DOHH2 (cell line): ENCODE measurements at regions not wholly inside any gene's neighbourhood (a gene's known extent, or its start where the extent isn't known, plus 50 kb on each side); places are given as distances from the start of the nearest gene placed in this dataset.

Experiments
- H3F3A ChIP-seq: fragments of 200-600 bp; sonication (generic), shearing (Covaris generic); 2 replicates; pipeline ENCODE4 v1.6.0; 2016; ENCODE audit warnings: antibody characterized with exemption, mild to moderate bottlenecking; ENCODE audit not compliant: control insufficient read depth, insufficient read depth
- H3K27ac ChIP-seq: fragments of 200-600 bp; sonication (generic); 2 replicates; pipeline ENCODE4 v1.5.1; 2014; ENCODE audit warnings: low read depth, mild to moderate bottlenecking, low read length, moderate library complexity
- H3K27me3 ChIP-seq: fragments of 200-600 bp; sonication (generic); 2 replicates; pipeline ENCODE4 v1.6.1; 2014; ENCODE audit warnings: mild to moderate bottlenecking, low read length, mixed read lengths; ENCODE audit not compliant: control insufficient read depth
- H3K36me3 ChIP-seq: fragments of 200-600 bp; sonication (generic); 2 replicates; pipeline ENCODE4 v1.6.1; 2014; ENCODE audit warnings: mild to moderate bottlenecking, low read length, moderate library complexity, mixed read lengths; ENCODE audit not compliant: control insufficient read depth
- H3K4me1 ChIP-seq: fragments of 200-600 bp; sonication (generic); 2 replicates; pipeline ENCODE4 v1.6.1; 2014; ENCODE audit warnings: mild to moderate bottlenecking, low read length, mixed read lengths; ENCODE audit not compliant: control insufficient read depth
- H3K4me2 ChIP-seq: fragments of 200-600 bp; sonication (generic); 2 replicates; pipeline ENCODE4 v1.6.0; 2014; ENCODE audit warnings: mild to moderate bottlenecking, low read length, moderate library complexity
- H3K4me3 ChIP-seq: fragments of 200-600 bp; sonication (generic); 2 replicates; pipeline ENCODE4 v1.5.1; 2014; ENCODE audit warnings: mild to moderate bottlenecking, low read length, mixed read lengths
- H3K79me2 ChIP-seq: fragments of 200-600 bp; sonication (generic); 2 replicates; pipeline ENCODE4 v1.6.1; 2014; ENCODE audit warnings: mild to moderate bottlenecking, low read length, mixed read lengths; ENCODE audit not compliant: control insufficient read depth
- H3K9me2 ChIP-seq: fragments of 200-600 bp; sonication (generic); replicated peaks from 2 replicates; pipeline ENCODE4 v1.6.1; 2014; ENCODE audit warnings: mild to moderate bottlenecking, low read length, mixed read lengths; ENCODE audit not compliant: control insufficient read depth
- H3K9me3 ChIP-seq: fragments of 200-600 bp; sonication (generic); 2 replicates; pipeline ENCODE4 v1.6.1; 2014; ENCODE audit warnings: antibody characterized with exemption, low read length, mixed read lengths; ENCODE audit not compliant: control insufficient read depth, insufficient read depth
- H4K20me1 ChIP-seq: fragments of 200-600 bp; sonication (generic); 2 replicates; pipeline ENCODE4 v1.6.0; 2014; ENCODE audit warnings: low read depth, mild to moderate bottlenecking, antibody characterized with exemption, low read length, moderate library complexity; ENCODE audit not compliant: control insufficient read depth, insufficient read depth
- CTCF ChIP-seq: fragments of 200-600 bp; sonication (generic); IDR thresholded peaks from one replicate; pipeline ENCODE4 v1.5.1; 2014; ENCODE audit warnings: antibody characterized with exemption, mild to moderate bottlenecking, low read depth, low read length; ENCODE audit not compliant: poor library complexity, severe bottlenecking
- EZH2phosphoT487 ChIP-seq: fragments of 200-600 bp; sonication (generic); IDR thresholded peaks from 2 replicates; pipeline ENCODE4 v1.6.1; 2017; ENCODE audit warnings: borderline replicate concordance, mild to moderate bottlenecking, antibody characterized with exemption, low read length, moderate library complexity, mixed read lengths

- no peak overlapping the region for H3K27ac ChIP-seq
- TF ChIP-seq EZH2phosphoT487, result no peak
- no peak for TF ChIP-seq CTCF
These were observed 75.7 kb upstream of the RAB4A start for GRCh38 chr1:229195246-229195645.

GRCh38 chr1:229196404-229197264, 74.3 kb upstream of the RAB4A start:
- no peaks in the 10 kb centered on the region for H3K4me1 ChIP-seq
- H3K79me2 ChIP-seq, result no peaks in the 10 kb centered on the region
- no peak overlapping the region for H3K4me3 ChIP-seq
- H3K27ac ChIP-seq, result no peak overlapping the region
- no peak for TF ChIP-seq CTCF
- no peak for TF ChIP-seq EZH2phosphoT487
- H4K20me1 ChIP-seq, result no peaks in the 10 kb centered on the region
- no peaks in the 10 kb centered on the region; the same call in 1 of the 2 replicates for H3K27me3 ChIP-seq
- H3K36me3 ChIP-seq, result no peaks in the 10 kb centered on the region
- H3K9me3 ChIP-seq, result no peaks in the 10 kb centered on the region
- no peak overlapping the region for H3K4me2 ChIP-seq
- H3K9me2 ChIP-seq, result no peaks in the 10 kb centered on the region
- H3F3A ChIP-seq, result no peaks in the 10 kb centered on the region

More at GRCh38 chr1:229195246-229195645, 75.7 kb upstream of the RAB4A start:
- Histone ChIP-seq H3F3A (no peaks in the 10 kb centered on the region), H3K4me2 (no peak overlapping the region), H3K4me1 (no peaks in the 10 kb centered on the region), H3K79me2 (no peaks in the 10 kb centered on the region), H4K20me1 (no peaks in the 10 kb centered on the region), H3K9me2 (no peaks in the 10 kb centered on the region), H3K9me3 (no peaks in the 10 kb centered on the region), H3K4me3 (no peak overlapping the region), H3K36me3 (no peaks in the 10 kb centered on the region), H3K27me3 (peaks cover 2% of the 10 kb centered on the region)

- H3K9me2 ChIP-seq, result no peaks in the 10 kb centered on the region
- no peaks in the 10 kb centered on the region for H3F3A ChIP-seq
- no peak overlapping the region for H3K27ac ChIP-seq
- no peak overlapping the region for H3K4me3 ChIP-seq
- TF ChIP-seq CTCF, result no peak
- TF ChIP-seq EZH2phosphoT487, result no peak
- no peaks in the 10 kb centered on the region for H4K20me1 ChIP-seq
- H3K4me1 ChIP-seq, result no peaks in the 10 kb centered on the region
- H3K4me2 ChIP-seq, result no peak overlapping the region
- H3K36me3 ChIP-seq, result no peaks in the 10 kb centered on the region
- no peaks in the 10 kb centered on the region for H3K79me2 ChIP-seq
- no peaks in the 10 kb centered on the region; the same call in 1 of the 2 replicates for H3K27me3 ChIP-seq
- H3K9me3 ChIP-seq, result no peaks in the 10 kb centered on the region
These were observed 73.7 kb upstream of the RAB4A start for GRCh38 chr1:229197265-229197585.
